PC-3 (cell line): ENCODE measurements at regions not wholly inside any gene's neighbourhood (a gene's known extent, or its start where the extent isn't known, plus 50 kb on each side); places are given as distances from the start of the nearest gene placed in this dataset.

Experiments
- CTCF ChIP-seq: fragments of 300-600 bp; sonication (generic); conservative IDR thresholded peaks from 2 replicates; pipeline ENCODE4 v1.5.1; 2017; ENCODE audit warnings: antibody characterized with exemption, low read depth, mild to moderate bottlenecking, low read length
- EZH2 ChIP-seq: fragments of 300-600 bp; sonication (generic); IDR thresholded peaks from one replicate; pipeline ENCODE4 v1.6.1; 2017; ENCODE audit warnings: antibody characterized with exemption, mild to moderate bottlenecking, low read length; ENCODE audit not compliant: unreplicated experiment
- EZH2phosphoT487 ChIP-seq: fragments of 300-600 bp; sonication (generic); IDR thresholded peaks from 2 replicates; pipeline ENCODE4 v1.6.1; 2018; ENCODE audit warnings: mild to moderate bottlenecking, antibody characterized with exemption, low read length, borderline replicate concordance

- no peak for TF ChIP-seq CTCF
- TF ChIP-seq EZH2 = no peak
- TF ChIP-seq EZH2phosphoT487 = no peak
Observed at GRCh38 chr3:35565048-35565447, 74.3 kb upstream of the ARPP21 start.
